Lower leg skin (tissue), 4 donors: ENCODE measurements at regions not wholly inside any gene's neighbourhood (a gene's known extent, or its start where the extent isn't known, plus 50 kb on each side); places are given as distances from the start of the nearest gene placed in this dataset.
A peak's percentile ranks its signal among the peaks of the same experiment; 100 is the strongest.

ENCODE experiments used
- DNase-seq, 2 donors: peaks; one replicate each; pipeline ENCODE4 v3.0.0-alpha.2; 2019; ENCODE audit warnings: low spot score in 2 of 2
- H3K4me3 ChIP-seq: fragments of 200-600 bp; sonication (generic); 2 replicates; pipeline ENCODE4 v1.5.1; 2017; ENCODE audit warnings: mild to moderate bottlenecking, low read depth; ENCODE audit not compliant: poor library complexity, severe bottlenecking
- POLR2A ChIP-seq, 2 donors: fragments of 450-650 bp; IDR thresholded peaks; one replicate each; pipeline ENCODE4 v1.6.1; 2016 to 2017; ENCODE audit warnings: antibody characterized with exemption in 2 of 2, mild to moderate bottlenecking in 1 of 2, moderate library complexity in 1 of 2
- WGBS, 2 donors: methylation state at CpG; one replicate each; pipeline ENCODE4 v1.1.5; 2018; 5-methylcytosine and 5-hydroxymethylcytosine counted together
- intact Hi-C: fragments of 100-400 bp; cut with DNase I; formaldehyde crosslinking; loops from one replicate; pipeline ENCODE4 v1.15.0; 2023; ENCODE audit warnings: low total_unique reads
- TF ChIP-seq, protein P1 (sequence below), 3 donors: fragments of 450-650 bp; IDR thresholded peaks; one replicate each; pipeline ENCODE4 v1.5.1; 2016; ENCODE audit warnings: antibody characterized with exemption in 3 of 3, mild to moderate bottlenecking in 3 of 3, moderate library complexity in 2 of 3

DNA sequence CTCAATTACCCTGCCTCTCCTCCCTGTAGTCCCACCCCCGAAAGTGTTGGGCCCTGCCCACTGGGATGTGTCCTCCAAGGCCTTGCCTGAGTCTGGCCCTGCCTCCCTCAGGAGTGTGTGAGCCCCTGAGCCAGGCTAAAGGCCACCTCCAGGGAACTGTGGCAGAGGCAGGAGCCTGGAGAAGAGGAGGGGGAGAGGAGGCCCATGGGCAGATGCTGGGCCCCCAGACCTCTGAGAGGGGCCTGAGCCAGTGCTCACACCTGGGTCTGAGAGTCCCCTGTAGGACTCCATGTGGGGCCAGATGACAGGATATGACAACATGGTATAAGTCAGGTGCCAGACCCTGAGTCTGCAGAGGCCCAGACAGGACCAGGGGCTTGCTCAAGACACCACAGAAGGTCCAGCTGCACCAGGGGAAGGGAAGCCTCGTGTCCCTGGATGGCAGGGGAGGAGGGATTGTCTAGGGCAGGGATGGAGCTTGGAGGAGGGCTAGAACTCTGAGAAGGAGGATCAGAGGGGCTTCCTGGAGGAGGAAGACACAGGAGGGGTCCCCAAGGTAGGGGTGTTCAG lies 217.9 kb downstream of the TBC1D2B start:
- H3K4me3 ChIP-seq = no peak overlapping the region
- DNase-seq = peak in 1 of 2 donors; percentile 68
- no peak for TF ChIP-seq POLR2A (IDR thresholded peaks at IDR 0.05)
- TF ChIP-seq, protein P1, sequence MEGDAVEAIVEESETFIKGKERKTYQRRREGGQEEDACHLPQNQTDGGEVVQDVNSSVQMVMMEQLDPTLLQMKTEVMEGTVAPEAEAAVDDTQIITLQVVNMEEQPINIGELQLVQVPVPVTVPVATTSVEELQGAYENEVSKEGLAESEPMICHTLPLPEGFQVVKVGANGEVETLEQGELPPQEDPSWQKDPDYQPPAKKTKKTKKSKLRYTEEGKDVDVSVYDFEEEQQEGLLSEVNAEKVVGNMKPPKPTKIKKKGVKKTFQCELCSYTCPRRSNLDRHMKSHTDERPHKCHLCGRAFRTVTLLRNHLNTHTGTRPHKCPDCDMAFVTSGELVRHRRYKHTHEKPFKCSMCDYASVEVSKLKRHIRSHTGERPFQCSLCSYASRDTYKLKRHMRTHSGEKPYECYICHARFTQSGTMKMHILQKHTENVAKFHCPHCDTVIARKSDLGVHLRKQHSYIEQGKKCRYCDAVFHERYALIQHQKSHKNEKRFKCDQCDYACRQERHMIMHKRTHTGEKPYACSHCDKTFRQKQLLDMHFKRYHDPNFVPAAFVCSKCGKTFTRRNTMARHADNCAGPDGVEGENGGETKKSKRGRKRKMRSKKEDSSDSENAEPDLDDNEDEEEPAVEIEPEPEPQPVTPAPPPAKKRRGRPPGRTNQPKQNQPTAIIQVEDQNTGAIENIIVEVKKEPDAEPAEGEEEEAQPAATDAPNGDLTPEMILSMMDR (IDR thresholded peaks at IDR 0.05) = no peak
- intact Hi-C loops = no loop called here
- WGBS, 2 donors = 80 to 88% methylated on average over 2 of the region's 2 CpGs

DNA sequence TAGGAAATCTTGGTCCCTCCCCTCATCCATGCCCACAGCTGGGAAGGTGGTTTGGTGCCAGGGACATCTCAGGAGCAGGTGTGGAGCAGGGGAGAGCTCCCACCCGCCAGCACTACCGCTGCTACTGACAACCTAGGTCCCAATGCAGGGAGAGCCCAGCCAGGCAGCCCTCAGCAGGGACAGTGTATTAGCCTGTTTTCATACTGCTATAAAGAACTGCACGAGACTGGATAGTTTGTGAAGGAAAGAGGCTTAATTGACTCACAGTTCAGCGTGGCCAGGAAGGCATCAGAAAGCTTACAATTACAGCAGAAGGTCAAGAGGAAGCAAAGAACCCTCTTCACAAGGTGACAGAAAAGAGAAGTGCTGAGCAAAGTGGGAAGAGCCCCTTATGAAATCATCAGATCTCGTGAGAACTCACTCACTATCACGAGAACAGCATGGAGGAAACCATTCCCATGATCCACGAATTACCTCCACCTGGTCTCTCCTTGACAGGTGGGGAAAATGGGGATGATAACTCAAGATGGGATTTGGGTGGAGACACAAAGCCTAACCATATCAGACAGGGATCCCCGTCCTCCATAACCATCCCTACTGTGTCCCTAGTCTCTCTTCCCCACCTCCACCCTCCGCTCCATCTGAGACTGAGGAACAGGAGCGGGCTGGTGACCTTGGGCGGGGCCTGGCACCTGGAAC lies 218.6 kb downstream of the TBC1D2B start:
- no peak overlapping the region for H3K4me3 ChIP-seq
- intact Hi-C loops = no loop called here
- DNase-seq = peak in 1 of 2 donors; percentile 68
- TF ChIP-seq, protein P1 (IDR thresholded peaks at IDR 0.05) = no peak
- no peak for TF ChIP-seq POLR2A (IDR thresholded peaks at IDR 0.05)
- 81 to 84% methylated on average over 11 of the region's 11 CpGs for WGBS, 2 donors

DNA sequence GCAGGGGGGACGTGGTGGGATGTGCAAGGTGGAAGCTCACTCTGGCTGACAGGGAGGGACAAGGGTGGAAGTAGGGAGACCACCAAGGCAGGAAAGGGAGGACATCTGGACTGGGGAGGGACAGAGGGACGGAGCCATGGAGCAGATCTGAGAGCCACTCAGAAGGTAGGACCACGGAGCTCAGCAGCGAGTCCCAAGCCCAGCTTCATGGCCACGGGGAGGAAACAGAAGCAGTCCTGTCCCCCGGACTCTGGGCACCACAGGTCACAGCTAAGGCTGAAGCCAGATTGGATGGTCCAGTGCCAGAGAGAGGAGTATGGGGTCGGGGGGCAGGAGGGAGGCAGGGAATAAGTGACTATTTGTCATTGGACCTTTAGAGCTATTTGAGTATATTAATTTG lies 220.1 kb downstream of the TBC1D2B start:
- H3K4me3 ChIP-seq = no peak overlapping the region
- intact Hi-C loops = no loop called here
- 89 to 90% methylated on average over 7 of the region's 7 CpGs for WGBS, 2 donors
- peak in 1 of 2 donors; percentile 61 for DNase-seq
- TF ChIP-seq, protein P1 (IDR thresholded peaks at IDR 0.05) = no peak
- no peak for TF ChIP-seq POLR2A (IDR thresholded peaks at IDR 0.05)

DNA sequence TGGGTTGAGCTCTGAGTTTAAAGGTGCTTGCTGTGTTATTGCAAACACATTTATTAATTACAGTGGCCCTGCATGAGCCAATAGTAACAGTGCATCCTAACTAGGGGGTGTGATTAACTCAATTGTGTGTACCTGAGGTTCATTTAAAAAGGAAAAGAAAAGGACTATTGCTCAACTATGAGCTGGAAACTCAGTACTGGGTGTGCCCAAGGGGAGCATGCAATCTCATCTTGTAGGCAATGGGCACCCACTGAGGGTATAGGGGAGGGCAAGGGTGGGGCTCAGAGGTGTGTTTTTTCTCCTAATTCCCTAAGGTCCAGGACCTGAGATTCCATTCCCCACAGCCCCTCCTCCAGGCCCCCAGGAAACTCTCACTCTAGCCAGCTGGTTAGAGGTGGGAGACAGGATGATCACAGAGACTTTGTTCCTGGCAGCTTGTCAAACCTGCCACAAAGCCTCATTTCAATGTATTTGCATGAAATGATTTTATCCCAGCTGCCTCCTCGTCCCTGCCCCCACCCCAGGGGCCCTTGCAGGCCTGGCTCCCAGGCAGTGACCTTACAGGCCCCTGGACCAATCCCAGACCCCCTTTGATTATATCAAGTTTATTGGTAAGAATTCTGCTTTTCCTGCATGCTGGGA lies 220.7 kb downstream of the TBC1D2B start:
- H3K4me3 ChIP-seq = no peak overlapping the region
- peak in 1 of 2 donors; percentile 31 for DNase-seq
- TF ChIP-seq, protein P1 (IDR thresholded peaks at IDR 0.05) = no peak
- TF ChIP-seq POLR2A (IDR thresholded peaks at IDR 0.05) = no peak
- 54 to 62% methylated on average over 1 of the region's 1 CpG for WGBS, 2 donors
- intact Hi-C loops = no loop called here

DNA sequence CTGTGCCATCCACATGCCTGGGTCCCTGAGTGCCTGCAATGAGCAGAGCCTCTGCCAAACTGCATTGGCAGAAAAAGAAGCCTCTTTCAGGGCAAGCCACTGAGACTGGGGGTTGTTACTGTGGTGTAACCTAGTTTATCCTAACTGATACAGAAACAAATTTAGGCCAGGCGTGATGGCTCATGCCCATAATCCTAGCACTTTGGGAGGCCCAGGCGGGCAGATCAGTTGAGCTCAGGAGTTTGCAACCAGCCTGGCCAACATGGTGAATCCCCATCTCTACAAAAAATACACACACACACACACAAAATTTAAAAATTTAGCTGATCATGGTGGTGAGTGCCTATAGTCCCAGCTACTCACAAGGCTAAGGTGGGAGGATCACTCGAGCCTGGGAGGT lies 221.6 kb downstream of the TBC1D2B start:
- no peak overlapping the region for H3K4me3 ChIP-seq
- WGBS, 2 donors = 61 to 93% methylated on average over 3 of the region's 3 CpGs
- DNase-seq = peak in 1 of 2 donors; percentile 70
- intact Hi-C loops = no loop called here
- no peak for TF ChIP-seq POLR2A (IDR thresholded peaks at IDR 0.05)
- TF ChIP-seq, protein P1 (IDR thresholded peaks at IDR 0.05) = no peak
